NT2/D1 (cell line): ENCODE measurements at regions not wholly inside any gene's neighbourhood (a gene's known extent, or its start where the extent isn't known, plus 50 kb on each side); places are given as distances from the start of the nearest gene placed in this dataset.

Experiments used
- DNase-seq: peaks from one replicate; pipeline ENCODE4 v3.0.0-alpha.2; 2011; ENCODE audit warnings: low read depth, low spot score
- H3K27me3 ChIP-seq: 2 replicates; pipeline ENCODE4 v1.6.0; 2011; ENCODE audit warnings: mild to moderate bottlenecking; ENCODE audit not compliant: insufficient read length, insufficient read depth
- H3K36me3 ChIP-seq: 2 replicates; pipeline ENCODE4 v1.6.1; 2011; ENCODE audit warnings: mild to moderate bottlenecking, low read length, mixed read lengths; ENCODE audit not compliant: insufficient read depth, insufficient read length
- H3K4me1 ChIP-seq: 2 replicates; pipeline ENCODE4 v1.5.1; 2011; ENCODE audit not compliant: insufficient read depth, insufficient read length
- H3K4me3 ChIP-seq: 2 replicates; pipeline ENCODE4 v1.5.1; 2011; ENCODE audit warnings: low read depth; ENCODE audit not compliant: insufficient read length
- H3K9ac ChIP-seq: 2 replicates; pipeline ENCODE4 v1.6.0; 2011; ENCODE audit warnings: low read depth; ENCODE audit not compliant: insufficient read length
- H3K9me3 ChIP-seq: 2 replicates; pipeline ENCODE4 v1.5.1; 2011; ENCODE audit warnings: mild to moderate bottlenecking, low read length; ENCODE audit not compliant: insufficient read depth
- SUZ12 ChIP-seq: IDR thresholded peaks from 2 replicates; pipeline ENCODE4 v1.6.1; 2011; ENCODE audit not compliant: insufficient read length, insufficient read depth; ENCODE audit errors: extremely low read depth
- YY1 ChIP-seq: IDR thresholded peaks from 2 replicates; pipeline ENCODE4 v1.6.1; 2011; ENCODE audit not compliant: insufficient read length, insufficient read depth
- ZNF274 ChIP-seq: IDR thresholded peaks from 2 replicates; pipeline ENCODE4 v1.6.1; 2011; ENCODE audit warnings: mild to moderate bottlenecking, low read depth, low read length

- H3K4me3 ChIP-seq = no peak overlapping the region
- TF ChIP-seq ZNF274 = no peak
- TF ChIP-seq YY1 = no peak
- no peak for TF ChIP-seq SUZ12
- DNase-seq = no peak
- no peaks in the 10 kb centered on the region for H3K9me3 ChIP-seq
- H3K27me3 ChIP-seq = no peaks in the 10 kb centered on the region
- no peaks in the 10 kb centered on the region for H3K36me3 ChIP-seq
- no peak overlapping the region for H3K9ac ChIP-seq
- no peaks in the 10 kb centered on the region for H3K4me1 ChIP-seq
These were observed 1712.8 kb upstream of the TMEFF2 start for GRCh38 chr2:193907561-193907960.

- DNase-seq = no peak
- Histone ChIP-seq H3K4me1 (no peaks in the 10 kb centered on the region), H3K36me3 (no peaks in the 10 kb centered on the region), H3K9ac (no peak overlapping the region), H3K9me3 (no peaks in the 10 kb centered on the region), H3K4me3 (no peak overlapping the region), H3K27me3 (no peaks in the 10 kb centered on the region)
- TF ChIP-seq YY1 = no peak
- no peak for TF ChIP-seq SUZ12
- TF ChIP-seq ZNF274 = no peak
These were observed 1705.6 kb upstream of the TMEFF2 start for GRCh38 chr2:193900292-193900691.

DNA sequence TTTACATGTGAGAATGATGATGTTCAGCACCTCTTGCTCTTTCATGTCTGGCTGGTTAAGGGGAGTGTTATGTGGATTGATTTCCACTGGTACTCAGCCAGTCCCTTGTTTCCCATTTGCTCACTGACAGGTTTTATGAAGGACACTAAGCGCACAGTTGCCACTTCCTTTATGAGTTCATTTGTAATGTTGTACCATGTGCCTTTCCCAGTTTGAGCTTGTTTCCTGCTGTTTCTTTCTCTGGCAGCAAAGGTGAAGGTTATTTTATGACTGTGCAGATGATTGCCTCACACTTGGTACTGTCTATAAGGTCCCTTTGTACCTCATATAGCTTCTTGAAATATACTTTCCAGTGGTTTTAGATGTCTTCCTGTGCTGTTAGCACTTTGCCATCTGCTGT is 1700.5 kb upstream of the TMEFF2 start:
- H3K9me3 ChIP-seq = no peaks in the 10 kb centered on the region
- TF ChIP-seq SUZ12 = no peak
- TF ChIP-seq YY1 = no peak
- no peak for TF ChIP-seq ZNF274
- no peak for DNase-seq
- H3K9ac ChIP-seq = no peak overlapping the region
- H3K36me3 ChIP-seq = no peaks in the 10 kb centered on the region
- H3K4me1 ChIP-seq = no peaks in the 10 kb centered on the region
- no peaks in the 10 kb centered on the region for H3K27me3 ChIP-seq
- H3K4me3 ChIP-seq = no peak overlapping the region

DNA sequence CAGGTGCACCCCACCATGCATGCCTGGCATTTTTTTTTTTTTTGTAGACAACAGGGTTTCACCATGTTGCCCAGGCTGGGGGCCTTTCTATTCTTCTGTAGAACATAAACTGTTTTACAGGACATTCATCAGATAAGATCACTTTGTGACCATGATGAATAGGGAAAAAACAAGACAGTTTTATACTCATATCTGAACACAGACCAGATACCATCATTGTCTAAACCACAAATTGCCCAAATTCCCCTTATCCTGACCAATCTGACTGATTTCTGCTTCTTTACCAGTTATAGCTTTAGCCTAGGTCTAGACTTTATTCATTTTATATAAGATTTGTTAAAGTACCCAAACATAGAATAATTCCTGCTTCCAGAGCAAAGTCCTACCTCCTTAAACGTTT is 1699.3 kb upstream of the TMEFF2 start:
- Histone ChIP-seq H3K36me3 (no peaks in the 10 kb centered on the region), H3K9ac (no peak overlapping the region), H3K4me3 (no peak overlapping the region), H3K9me3 (no peaks in the 10 kb centered on the region), H3K27me3 (no peaks in the 10 kb centered on the region), H3K4me1 (no peaks in the 10 kb centered on the region)
- no peak for DNase-seq
- TF ChIP-seq ZNF274 = no peak
- TF ChIP-seq SUZ12 = no peak
- no peak for TF ChIP-seq YY1

GRCh38 chr2:193891023-193891422 is 1696.3 kb upstream of the TMEFF2 start:
- Histone ChIP-seq H3K9ac (no peak overlapping the region), H3K4me1 (no peaks in the 10 kb centered on the region), H3K36me3 (no peaks in the 10 kb centered on the region), H3K27me3 (no peaks in the 10 kb centered on the region), H3K4me3 (no peak overlapping the region), H3K9me3 (no peaks in the 10 kb centered on the region)
- no peak for DNase-seq
- no peak for TF ChIP-seq SUZ12
- TF ChIP-seq ZNF274 = no peak
- TF ChIP-seq YY1 = no peak

GRCh38 chr2:193885419-193885818 is 1690.7 kb upstream of the TMEFF2 start:
- Histone ChIP-seq H3K27me3 (no peaks in the 10 kb centered on the region), H3K9me3 (no peaks in the 10 kb centered on the region), H3K36me3 (no peaks in the 10 kb centered on the region), H3K9ac (no peak overlapping the region), H3K4me3 (no peak overlapping the region), H3K4me1 (no peaks in the 10 kb centered on the region)
- no peak for DNase-seq
- no peak for TF ChIP-seq YY1
- TF ChIP-seq SUZ12 = no peak
- TF ChIP-seq ZNF274 = no peak

GRCh38 chr2:193883820-193884219 is 1689.1 kb upstream of the TMEFF2 start:
- H3K9me3 ChIP-seq = no peaks in the 10 kb centered on the region

DNA sequence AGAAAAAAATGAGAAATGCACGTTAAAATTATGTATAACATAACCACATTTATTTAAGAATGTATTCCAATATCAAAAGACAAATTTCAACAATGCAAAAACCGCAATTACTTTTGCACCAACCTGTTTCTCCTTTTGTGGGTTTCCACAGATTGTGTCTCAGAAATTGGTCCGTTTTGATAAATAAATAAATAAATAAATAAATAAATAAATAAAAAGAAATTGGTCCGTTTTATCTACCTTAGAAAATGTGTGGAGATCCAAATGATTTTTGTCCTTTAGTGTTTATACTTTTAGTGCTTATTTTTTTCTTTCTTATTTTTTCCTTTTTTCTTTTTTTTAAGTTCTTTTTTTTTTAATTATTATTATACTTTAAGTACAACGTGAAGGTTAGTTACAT is 1682.2 kb upstream of the TMEFF2 start:
- no peak for DNase-seq
- Histone ChIP-seq H3K27me3 (no peaks in the 10 kb centered on the region), H3K9me3 (no peaks in the 10 kb centered on the region), H3K9ac (no peak overlapping the region), H3K4me1 (no peaks in the 10 kb centered on the region), H3K36me3 (no peaks in the 10 kb centered on the region), H3K4me3 (no peak overlapping the region)
- TF ChIP-seq ZNF274 (no peak), YY1 (no peak), SUZ12 (no peak)

More at GRCh38 chr2:193883820-193884219, 1689.1 kb upstream of the TMEFF2 start:
- Histone ChIP-seq H3K27me3 (no peaks in the 10 kb centered on the region), H3K4me3 (no peak overlapping the region), H3K36me3 (no peaks in the 10 kb centered on the region), H3K9ac (no peak overlapping the region), H3K4me1 (no peaks in the 10 kb centered on the region)
- TF ChIP-seq YY1 (no peak), ZNF274 (no peak), SUZ12 (no peak)
- no peak for DNase-seq
